WTC11 (cell line): ENCODE measurements at regions not wholly inside any gene's neighbourhood (a gene's known extent, or its start where the extent isn't known, plus 50 kb on each side); places are given as distances from the start of the nearest gene placed in this dataset.

Experiments
- ATAC-seq: fragments of 200-7000 bp; cut with Tn5 transposase; 2 replicates; pipeline ENCODE4 v1.10.0; 2021; ENCODE audit warnings: mild to moderate bottlenecking, moderate library complexity
- CTCF ChIA-PET: fragments of 300-600 bp; sonication (Branson Sonifier 250); formaldehyde crosslinking; loops from one replicate; lab custom pipeline; 2021; ENCODE audit warnings: antibody characterized with exemption; lab: Charles Lee
- POLR2A ChIA-PET: fragments of 350-600 bp; sonication (Branson Sonifier 250); formaldehyde crosslinking; loops from one replicate; lab custom pipeline; 2021; ENCODE audit warnings: antibody characterized with exemption; lab: Charles Lee
- DNase-seq: peaks from one replicate; pipeline ENCODE4 v3.0.0; 2021; ENCODE audit warnings: low spot score
- H3K27ac Mint-ChIP-seq: 2 replicates; pipeline ENCODE4 v1.8.0; 2021; ENCODE audit warnings: mixed read lengths
- H3K27me3 Mint-ChIP-seq: 2 replicates; pipeline ENCODE4 v1.8.0; 2021; ENCODE audit warnings: low read depth, mild to moderate bottlenecking, moderate library complexity, mixed read lengths
- H3K36me3 Mint-ChIP-seq: 2 replicates; pipeline ENCODE4 v1.8.0; 2021; ENCODE audit warnings: mixed read lengths
- H3K4me1 Mint-ChIP-seq: 2 replicates; pipeline ENCODE4 v1.8.0; 2022; ENCODE audit warnings: mixed read lengths
- H3K4me3 Mint-ChIP-seq: 2 replicates; pipeline ENCODE4 v1.8.0; 2021; ENCODE audit warnings: mild to moderate bottlenecking, moderate library complexity, mixed read lengths
- H3K9me3 Mint-ChIP-seq: 2 replicates; pipeline ENCODE4 v1.8.0; 2021; ENCODE audit warnings: mixed read lengths
- ATF1 ChIP-seq: sonication (generic); formaldehyde crosslinking; IDR thresholded peaks from 2 replicates; pipeline ENCODE4 v1.8.1; 2023; ENCODE audit warnings: mild to moderate bottlenecking, moderate library complexity, missing genetic modification reagents
- CREM ChIP-seq: sonication (generic); formaldehyde crosslinking; IDR thresholded peaks from 2 replicates; pipeline ENCODE4 v1.8.1; 2022; ENCODE audit warnings: mild to moderate bottlenecking, missing genetic modification reagents, moderate library complexity
- CTCF ChIP-seq: fragments of 200-600 bp; IDR thresholded peaks from 2 replicates; pipeline ENCODE4 v1.8.0; 2022; ENCODE audit warnings: antibody characterized with exemption
- EMX1 ChIP-seq: fragments of 250-450 bp; sonication (Bioruptor Pico); IDR thresholded peaks from 2 replicates; pipeline ENCODE4 v1.8.0; 2021; ENCODE audit warnings: mild to moderate bottlenecking
- GABPB1 ChIP-seq: sonication (generic); formaldehyde crosslinking; IDR thresholded peaks from 2 replicates; pipeline ENCODE4 v1.8.1; 2023; ENCODE audit warnings: mild to moderate bottlenecking, missing genetic modification reagents
- HMGA2 ChIP-seq: fragments of 250-450 bp; sonication (Bioruptor Pico); IDR thresholded peaks from 2 replicates; pipeline ENCODE4 v1.4.0; 2021; ENCODE audit warnings: mild to moderate bottlenecking, moderate library complexity
- IRF1 ChIP-seq: sonication (generic); formaldehyde crosslinking; IDR thresholded peaks from 2 replicates; pipeline ENCODE4 v1.8.0; 2023; ENCODE audit warnings: missing genetic modification reagents
- RELA ChIP-seq: sonication (generic); formaldehyde crosslinking; IDR thresholded peaks from 2 replicates; pipeline ENCODE4 v1.8.1; 2022; ENCODE audit warnings: missing genetic modification reagents, mild to moderate bottlenecking, borderline replicate concordance
- SMAD4 ChIP-seq: sonication (generic); formaldehyde crosslinking; IDR thresholded peaks from 2 replicates; pipeline ENCODE4 v1.8.0; 2022; ENCODE audit warnings: mild to moderate bottlenecking, missing genetic modification reagents
- USF1 ChIP-seq: sonication (generic); formaldehyde crosslinking; IDR thresholded peaks from 2 replicates; pipeline ENCODE4 v1.8.0; 2022; ENCODE audit warnings: mild to moderate bottlenecking, missing genetic modification reagents
- ZBTB21 ChIP-seq: sonication (generic); formaldehyde crosslinking; IDR thresholded peaks from 2 replicates; pipeline ENCODE4 v1.8.1; 2023; ENCODE audit warnings: mild to moderate bottlenecking, missing genetic modification reagents, borderline replicate concordance
- ZNF219 ChIP-seq: sonication (generic); formaldehyde crosslinking; IDR thresholded peaks from 2 replicates; pipeline ENCODE4 v1.8.0; 2023; ENCODE audit warnings: missing genetic modification reagents, mild to moderate bottlenecking, borderline replicate concordance
- ZNF232 ChIP-seq: sonication (generic); formaldehyde crosslinking; IDR thresholded peaks from 2 replicates; pipeline ENCODE4 v1.8.0; 2022; ENCODE audit warnings: mild to moderate bottlenecking, missing genetic modification reagents
- ZNF263 ChIP-seq: sonication (generic); formaldehyde crosslinking; IDR thresholded peaks from 2 replicates; pipeline ENCODE4 v1.8.1; 2022; ENCODE audit warnings: low read depth, mild to moderate bottlenecking, moderate library complexity, missing genetic modification reagents
- ZNF281 ChIP-seq: sonication (generic); formaldehyde crosslinking; IDR thresholded peaks from 2 replicates; pipeline ENCODE4 v1.8.0; 2023; ENCODE audit warnings: mild to moderate bottlenecking, missing genetic modification reagents
- ZNF416 ChIP-seq: fragments of 250-450 bp; sonication (Bioruptor Pico); IDR thresholded peaks from 2 replicates; pipeline ENCODE4 v1.9.0; 2021; ENCODE audit warnings: mild to moderate bottlenecking, inconsistent platforms
- ZNF425 ChIP-seq: fragments of 250-450 bp; sonication (Bioruptor Pico); conservative IDR thresholded peaks from 2 replicates; pipeline ENCODE4 v1.9.0; 2021; ENCODE audit warnings: mild to moderate bottlenecking

GRCh38 chr3:78273326-78273725 lies 1233.4 kb downstream of the ROBO2 start:
- Mint-ChIP-seq H3K9me3 (peaks cover 2% of the 10 kb centered on the region), H3K36me3 (peaks cover 1% of the 10 kb centered on the region), H3K4me3 (no peak overlapping the region), H3K27me3 (no peaks in the 10 kb centered on the region; the same call in 1 of the 2 replicates), H3K27ac (no peak overlapping the region), H3K4me1 (peaks cover 26% of the 10 kb centered on the region)
- DNase-seq (no peak), ATAC-seq (no peak)
- POLR2A ChIA-PET: no interaction called here
- TF ChIP-seq ZNF219 (CRISPR knock-in tag) (no peak), CTCF (no peak), ZNF263 (CRISPR knock-in tag) (no peak), ZNF416 (CRISPR knock-in tag) (no peak), ZNF425 (no peak), GABPB1 (CRISPR knock-in tag) (no peak), IRF1 (CRISPR knock-in tag) (no peak), RELA (no peak), CREM (no peak), SMAD4 (CRISPR knock-in tag) (no peak), EMX1 (no peak), ZBTB21 (CRISPR knock-in tag) (no peak), USF1 (CRISPR knock-in tag) (no peak), ZNF281 (CRISPR knock-in tag) (no peak)
- CTCF ChIA-PET: no interaction called here

- Mint-ChIP-seq H3K4me1 (peaks cover 29% of the 10 kb centered on the region), H3K9me3 (peaks cover 7% of the 10 kb centered on the region), H3K36me3 (peaks cover 6% of the 10 kb centered on the region), H3K4me3 (no peak overlapping the region), H3K27ac (no peak overlapping the region), H3K27me3 (no peaks in the 10 kb centered on the region)
- ATAC-seq (peak; percentile 71), DNase-seq (no peak)
- ChIA-PET POLR2A (no interaction called here), CTCF (interaction anchor here (0.6 to 3.2 kb wide), 4 partner anchors 8 to 371 kb away, joined by 3 to 25 read pairs (median 3); no protein-coding TSS in a partner anchor)
- TF ChIP-seq ATF1 (CRISPR knock-in tag): no peak
- no peak for TF ChIP-seq ZNF232 (CRISPR knock-in tag)
- peak; percentile 92; the same call in 1 of the 2 replicates for TF ChIP-seq HMGA2
Measured at GRCh38 chr3:78274475-78275065, 1234.7 kb downstream of the ROBO2 start.
